ENCODE measurements at regions not wholly inside any gene's neighbourhood (a gene's known extent, or its start where the extent isn't known, plus 50 kb on each side); places are given as distances from the start of the nearest gene placed in this dataset.
"Not testable (repeated sequence)": the region's sequence is repeated elsewhere in the genome, so short reads cannot be mapped to it uniquely, and the experiment has no call there.

DNA sequence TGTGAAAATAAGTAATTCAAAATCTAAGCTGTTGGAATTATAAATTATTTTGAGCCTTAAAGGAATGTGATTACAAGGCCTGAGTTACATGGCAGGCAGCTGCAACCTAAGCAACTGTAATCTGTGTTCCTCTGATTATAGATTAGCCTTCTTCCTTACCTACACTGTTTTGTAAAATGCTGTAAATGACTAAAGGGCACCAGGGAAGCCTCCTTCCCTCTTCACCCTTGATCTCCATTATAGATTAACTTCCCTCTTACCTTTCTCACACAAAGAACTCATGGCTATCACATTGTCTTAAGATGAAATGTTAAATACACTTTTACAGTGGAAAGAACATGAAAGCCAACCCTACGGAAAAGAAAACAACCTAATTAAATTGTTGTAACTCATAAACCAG is 423.7 kb upstream of the KLF12 start:
- DNase-seq = no peak

GRCh38 chr13:74555651-74556420 is 421.6 kb upstream of the KLF12 start:
- no peak for DNase-seq

DNA sequence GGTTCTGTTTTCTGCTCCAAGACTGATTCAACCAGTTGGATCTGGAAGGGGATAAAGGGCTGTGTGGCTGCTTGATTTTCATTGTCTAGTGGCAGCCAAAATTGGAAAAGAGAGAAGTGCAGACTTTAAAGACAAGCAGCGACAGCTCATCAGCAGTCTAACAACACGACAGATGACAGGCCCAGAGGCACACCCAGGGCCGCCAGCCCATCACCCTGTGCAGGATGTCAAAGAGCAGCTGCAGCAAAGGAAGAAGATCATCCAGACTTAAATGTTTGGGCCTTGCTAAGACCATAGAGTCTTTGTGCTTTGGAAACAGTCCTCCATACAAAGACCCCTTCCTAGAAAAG is 421.0 kb upstream of the KLF12 start:
- no peak for DNase-seq

- no peak for DNase-seq
Measured at GRCh38 chr13:74554569-74555275, 420.5 kb upstream of the KLF12 start.

DNA sequence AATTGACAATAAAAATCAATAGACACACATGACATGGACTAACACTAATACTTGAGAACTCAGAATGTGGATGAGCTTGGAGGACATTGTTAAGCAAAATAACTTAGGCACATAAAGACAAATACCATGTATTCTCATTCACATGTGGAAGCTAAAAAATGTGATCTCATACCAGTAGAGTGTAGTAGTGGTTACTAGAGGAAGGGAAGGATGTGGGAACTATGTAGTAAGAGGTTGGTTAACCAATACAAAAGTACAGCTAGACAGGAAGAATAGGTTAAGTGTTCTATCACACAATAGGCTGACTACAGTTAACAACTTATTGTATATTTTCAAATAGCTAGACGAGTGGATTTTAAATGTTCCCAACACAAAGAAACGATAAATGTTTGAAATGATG is 415.8 kb upstream of the KLF12 start:
- DNase-seq = no peak

DNA sequence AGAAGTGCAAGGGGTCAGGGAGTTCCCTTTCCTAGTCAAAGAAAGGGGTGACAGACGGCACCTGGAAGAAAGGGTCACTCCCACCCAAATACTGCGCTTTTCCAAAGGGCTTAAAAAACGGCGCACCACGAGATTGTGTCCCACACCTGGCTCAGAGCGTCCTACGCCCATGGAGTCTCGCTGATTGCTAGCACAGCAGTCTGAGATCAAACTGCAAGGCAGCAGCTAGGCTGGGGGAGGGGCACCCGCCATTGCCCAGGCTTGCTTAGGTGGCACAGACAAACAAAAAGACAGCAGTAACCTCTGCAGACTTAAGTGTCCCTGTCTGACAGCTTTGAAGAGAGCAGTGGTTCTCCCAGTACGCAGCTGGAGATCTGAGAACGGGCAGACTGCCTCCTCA is 402.4 kb upstream of the KLF12 start:
- not testable (repeated sequence) for DNase-seq

DNA sequence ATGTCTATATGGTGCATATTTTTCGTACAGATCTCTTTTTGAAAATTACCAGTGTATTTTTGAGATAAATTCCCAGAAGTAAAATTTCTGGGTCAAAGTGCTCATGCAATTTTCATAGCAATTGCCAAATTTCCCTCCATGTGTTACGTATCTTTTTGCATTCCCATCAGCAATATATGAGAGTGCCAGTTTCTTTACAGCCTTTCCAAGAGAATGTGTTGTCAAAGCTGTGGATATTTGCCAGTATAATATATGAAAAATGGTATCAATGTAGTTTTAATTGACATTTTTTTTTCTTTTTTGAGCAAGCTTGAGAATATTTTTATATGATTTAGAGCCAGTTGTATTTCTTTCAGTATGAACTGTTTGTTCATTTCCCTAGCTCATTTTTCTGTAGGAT is 399.0 kb upstream of the KLF12 start:
- DNase-seq = no peak

GRCh38 chr13:74530011-74530410 is 395.8 kb upstream of the KLF12 start:
- DNase-seq = no peak

DNA sequence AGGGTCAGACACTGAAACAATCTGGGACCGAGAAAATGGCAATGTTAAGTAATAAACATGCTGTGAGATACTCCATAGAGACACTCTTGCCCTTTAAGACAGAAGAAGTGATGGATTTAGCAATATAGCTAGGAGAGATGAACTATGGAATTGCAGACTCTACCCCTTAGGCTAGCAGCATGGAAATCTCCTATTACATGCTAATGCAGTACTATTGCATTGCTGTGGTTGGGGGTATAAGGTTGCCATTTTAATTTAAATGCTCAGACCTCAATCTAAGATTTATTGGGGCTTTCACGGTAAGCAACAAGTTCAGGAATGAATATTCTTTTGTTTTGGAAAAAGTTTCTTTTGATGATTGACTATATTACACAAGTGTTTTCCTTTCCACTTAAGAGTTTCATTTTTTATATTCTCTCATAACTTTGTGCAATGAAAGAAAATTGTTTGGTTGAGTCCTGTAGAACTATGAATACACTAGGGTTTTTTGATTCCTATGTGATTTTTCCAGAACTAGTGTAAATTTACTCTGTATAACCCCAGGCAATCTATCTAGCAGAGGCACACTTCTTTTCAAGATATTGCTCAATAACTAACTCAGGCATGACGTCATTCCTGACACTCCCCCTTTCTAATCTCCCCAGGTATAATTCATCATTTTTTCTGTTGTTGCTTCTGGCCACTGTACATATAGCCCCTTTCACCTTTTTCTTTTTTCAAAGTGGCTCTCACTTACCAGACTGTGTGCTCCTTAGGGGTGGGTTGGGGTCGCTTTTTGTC is 394.7 kb upstream of the KLF12 start:
- DNase-seq = no peak

DNA sequence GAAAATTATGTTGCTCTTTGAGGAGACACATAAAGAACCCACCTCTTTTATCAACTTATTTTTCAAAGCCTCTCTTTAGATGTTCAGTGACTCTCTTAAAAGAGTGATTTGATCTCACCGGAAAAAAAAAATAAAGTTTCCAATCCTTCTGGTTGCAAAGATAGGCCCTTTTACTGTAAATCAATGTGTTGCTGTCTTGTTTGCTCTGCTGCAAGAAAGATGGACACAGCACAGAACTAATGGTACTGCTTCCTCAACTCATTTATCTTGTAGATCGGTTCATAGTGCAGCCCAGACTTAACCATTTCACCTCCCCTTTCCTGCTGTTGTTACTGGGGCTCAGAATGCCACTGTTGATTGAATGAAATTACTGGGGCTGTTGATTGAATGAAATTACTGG is 388.9 kb upstream of the KLF12 start:
- no peak for DNase-seq

GRCh38 chr13:74511523-74511922 is 377.3 kb upstream of the KLF12 start:
- no peak for DNase-seq

DNA sequence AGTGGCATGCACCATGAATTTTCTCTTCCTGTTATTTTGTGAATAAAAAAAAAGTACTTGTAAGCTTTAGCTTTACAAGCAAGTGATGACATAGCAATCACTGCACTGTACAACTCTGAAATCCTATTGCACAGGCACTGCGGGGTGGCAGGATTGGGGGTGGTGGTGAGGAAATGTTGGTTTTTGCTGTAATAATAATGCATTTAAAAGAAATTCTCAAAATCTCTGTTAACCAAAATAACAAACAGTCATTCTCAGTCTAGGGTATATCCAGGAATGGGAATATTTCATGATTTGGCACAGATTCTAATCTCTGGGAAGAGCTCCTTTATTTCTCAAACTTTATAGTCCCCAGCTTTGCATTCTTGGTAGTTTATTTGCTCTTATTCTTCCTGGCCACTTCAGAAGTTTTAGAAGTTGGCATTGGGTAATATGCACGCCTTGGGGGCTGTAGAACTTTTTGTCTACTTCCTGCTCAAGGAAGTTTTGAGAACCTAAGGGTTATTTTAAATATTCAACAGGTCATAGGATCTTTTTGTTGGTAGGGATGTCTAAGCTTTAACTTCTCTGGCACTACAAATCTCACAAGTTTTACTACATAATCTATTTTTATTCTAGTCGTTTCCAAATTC is 353.0 kb upstream of the KLF12 start:
- no peak for DNase-seq

DNA sequence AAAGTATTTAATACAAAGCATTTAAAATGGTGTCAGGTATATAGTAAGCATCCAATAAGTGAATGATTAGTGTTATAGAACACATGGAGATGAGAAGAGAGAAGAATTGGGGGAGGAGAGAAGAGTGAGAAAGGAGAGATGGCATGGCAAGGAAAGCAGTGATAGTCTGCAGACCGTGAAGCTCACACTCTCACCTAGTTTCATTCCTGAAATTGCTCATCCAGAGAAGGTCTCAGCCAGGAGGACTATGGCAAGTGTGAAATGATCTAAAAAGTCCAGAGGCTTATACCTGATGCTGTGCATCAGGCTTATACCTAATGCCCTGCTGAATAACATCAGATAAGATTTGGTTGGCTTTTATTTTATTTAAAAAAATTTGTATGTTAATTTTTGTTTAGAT is 351.6 kb upstream of the KLF12 start:
- DNase-seq = no peak

GRCh38 chr13:74479124-74479523 is 344.9 kb upstream of the KLF12 start:
- no peak for DNase-seq

DNA sequence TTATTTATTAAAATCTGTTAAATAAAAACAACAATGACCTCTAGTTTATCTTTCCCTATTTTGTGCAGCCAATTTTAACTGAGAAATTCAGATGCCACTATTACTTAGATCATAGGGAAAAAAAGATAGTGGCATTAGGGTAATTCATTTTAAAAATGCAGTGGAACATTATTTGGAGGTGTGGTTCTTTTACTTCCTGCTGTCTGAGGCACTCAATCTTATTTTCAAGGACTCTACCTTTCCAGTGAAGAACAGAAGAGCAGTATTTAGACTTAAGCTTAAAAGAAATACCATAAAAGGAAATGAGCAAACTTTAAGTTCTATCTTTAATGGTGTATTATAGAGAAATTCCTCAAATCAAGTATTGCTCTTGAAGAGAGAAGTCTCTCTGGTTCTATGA is 342.6 kb upstream of the KLF12 start:
- DNase-seq = no peak

GRCh38 chr13:74476365-74476764 is 342.2 kb upstream of the KLF12 start:
- DNase-seq = no peak

- no peak for DNase-seq
Measured at GRCh38 chr13:74466864-74467263, 332.7 kb upstream of the KLF12 start.

DNA sequence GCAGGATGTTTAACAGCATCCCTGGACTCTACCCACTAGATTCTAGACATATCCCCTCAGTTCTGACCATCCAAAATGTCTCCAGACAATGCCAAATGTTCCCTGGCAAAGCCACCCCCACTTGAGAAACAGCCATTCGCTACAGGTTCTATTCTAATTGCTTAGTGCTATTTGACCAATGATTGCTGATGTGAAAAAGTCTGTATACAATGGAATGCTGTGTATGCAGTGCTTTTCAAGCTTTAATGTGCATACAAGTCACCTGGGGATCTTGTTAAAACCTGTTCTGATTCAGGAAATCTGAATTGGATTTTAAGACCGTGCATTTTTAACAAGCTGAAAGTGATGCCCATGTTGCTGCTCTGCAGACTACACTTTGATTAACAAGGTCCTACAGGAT is 331.8 kb upstream of the KLF12 start:
- no peak for DNase-seq

DNA sequence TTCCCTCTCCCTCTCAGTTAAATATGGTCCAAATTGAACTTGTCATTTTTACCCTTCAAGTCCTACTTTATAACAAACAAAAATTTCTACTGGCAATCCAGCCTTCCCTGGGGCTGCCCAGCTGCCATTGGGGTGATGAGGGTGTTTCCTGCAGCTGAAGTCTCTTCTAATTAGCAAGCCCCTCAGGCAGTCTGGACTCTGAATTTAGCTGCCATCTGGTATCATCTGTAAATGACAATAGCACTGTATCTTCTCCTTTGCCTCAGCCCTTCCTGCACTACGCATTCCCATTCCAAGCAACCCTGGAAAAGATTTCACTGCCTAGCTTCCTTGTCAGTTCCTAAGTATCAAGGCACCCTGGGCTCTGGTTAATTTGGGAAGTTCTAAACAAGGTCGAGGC is 331.1 kb upstream of the KLF12 start:
- DNase-seq = no peak

DNA sequence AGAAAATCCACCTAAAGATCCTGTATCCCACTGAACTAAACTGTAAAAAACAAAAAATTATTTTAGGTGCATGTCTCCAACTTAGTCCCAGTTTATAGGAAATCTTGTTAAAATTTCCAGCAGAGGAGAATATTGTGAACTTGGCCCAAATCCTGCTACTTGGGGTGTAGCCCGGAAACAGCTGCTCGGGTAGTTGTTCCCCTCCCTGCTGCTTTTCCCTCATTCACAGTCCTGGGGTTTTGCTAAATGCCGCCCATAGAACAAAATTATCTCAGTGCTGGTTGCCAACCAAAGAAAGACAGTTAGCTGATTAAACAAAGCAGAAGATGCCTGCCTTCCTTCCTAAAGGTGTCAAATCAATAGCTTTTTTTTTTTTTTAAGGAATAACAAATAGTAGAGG is 330.5 kb upstream of the KLF12 start:
- DNase-seq = no peak

GRCh38 chr13:74461011-74461410 is 326.8 kb upstream of the KLF12 start:
- no peak for DNase-seq

GRCh38 chr13:74452881-74453280 is 318.7 kb upstream of the KLF12 start:
- no peak for DNase-seq

GRCh38 chr13:74452176-74452575 is 318.0 kb upstream of the KLF12 start:
- DNase-seq = no peak

GRCh38 chr13:74450964-74451363 is 316.8 kb upstream of the KLF12 start:
- no peak for DNase-seq

Measured in activated T-cell treated with anti-CD3 and anti-CD28 coated beads, Interleukin-2, amount 50 U/mL, for 1 hour (primary cell).